BE2C (cell line): ENCODE measurements at regions not wholly inside any gene's neighbourhood (a gene's known extent, or its start where the extent isn't known, plus 50 kb on each side); places are given as distances from the start of the nearest gene placed in this dataset.
"Not testable (repeated sequence)": the region's sequence is repeated elsewhere in the genome, so short reads cannot be mapped to it uniquely, and the experiment has no call there.

ENCODE experiments used
- DNase-seq: peaks from one replicate; pipeline ENCODE4 v3.0.0-alpha.2; 2020
- H3K27me3 ChIP-seq: fragments of 250-450 bp; sonication (Bioruptor Pico); 2 replicates; pipeline ENCODE4 v1.5.1; 2020; ENCODE audit warnings: mild to moderate bottlenecking
- H3K36me3 ChIP-seq: fragments of 250-450 bp; sonication (Bioruptor Pico); 2 replicates; pipeline ENCODE4 v1.5.1; 2020; ENCODE audit warnings: mild to moderate bottlenecking
- H3K4me1 ChIP-seq: fragments of 250-450 bp; sonication (Bioruptor Pico); 2 replicates; pipeline ENCODE4 v1.5.1; 2020
- H3K4me3 ChIP-seq: 2 replicates; pipeline ENCODE4 v1.5.1; 2011; ENCODE audit warnings: low read depth, low read length
- H3K9me3 ChIP-seq: fragments of 250-450 bp; sonication (Bioruptor Pico); 2 replicates; pipeline ENCODE4 v1.5.1; 2020
- CTCF ChIP-seq: IDR thresholded peaks from 2 replicates; pipeline ENCODE4 v1.5.1; 2012; ENCODE audit warnings: mild to moderate bottlenecking, low read depth, low read length

- Histone ChIP-seq H3K27me3 (no peaks in the 10 kb centered on the region), H3K36me3 (no peaks in the 10 kb centered on the region), H3K9me3 (no peaks in the 10 kb centered on the region), H3K4me3 (no peak overlapping the region), H3K4me1 (no peaks in the 10 kb centered on the region)
- peak; percentile 4 for DNase-seq
- no peak for TF ChIP-seq CTCF
These were observed 193.7 kb downstream of the SHCBP1 start for GRCh38 chr16:46427340-46428107.

GRCh38 chr16:46426336-46426735, 194.8 kb downstream of the SHCBP1 start:
- Histone ChIP-seq H3K9me3 (no peaks in the 10 kb centered on the region), H3K27me3 (no peaks in the 10 kb centered on the region), H3K4me3 (no peak overlapping the region), H3K4me1 (no peaks in the 10 kb centered on the region), H3K36me3 (no peaks in the 10 kb centered on the region)
- no peak for DNase-seq
- no peak for TF ChIP-seq CTCF

GRCh38 chr16:46404028-46404427, 217.2 kb downstream of the SHCBP1 start:
- no peaks in the 10 kb centered on the region for H3K36me3 ChIP-seq
- TF ChIP-seq CTCF: no peak
- DNase-seq: no peak
- H3K4me3 ChIP-seq: no peak overlapping the region
- H3K27me3 ChIP-seq: no peaks in the 10 kb centered on the region
- H3K9me3 ChIP-seq: no peaks in the 10 kb centered on the region
- H3K4me1 ChIP-seq: no peaks in the 10 kb centered on the region

- not testable (repeated sequence) for H3K4me1 ChIP-seq, H3K27me3 ChIP-seq, H3K9me3 ChIP-seq, H3K4me3 ChIP-seq, DNase-seq, H3K36me3 ChIP-seq
These were observed 222.6 kb downstream of the SHCBP1 start for GRCh38 chr16:46398559-46398958.

- not testable (repeated sequence) for H3K36me3 ChIP-seq, DNase-seq, H3K4me3 ChIP-seq, H3K9me3 ChIP-seq, H3K27me3 ChIP-seq, H3K4me1 ChIP-seq
These were observed 224.3 kb downstream of the SHCBP1 start for GRCh38 chr16:46396883-46397270.

- H3K4me1 ChIP-seq, H3K9me3 ChIP-seq, H3K36me3 ChIP-seq, H3K27me3 ChIP-seq, DNase-seq, H3K4me3 ChIP-seq: not testable (repeated sequence)
These were observed 224.9 kb downstream of the SHCBP1 start for GRCh38 chr16:46396131-46396882.

- not testable (repeated sequence) for DNase-seq, H3K9me3 ChIP-seq
These were observed 225.7 kb downstream of the SHCBP1 start for GRCh38 chr16:46395391-46395921.

GRCh38 chr16:46394963-46395362, 226.2 kb downstream of the SHCBP1 start:
- not testable (repeated sequence) for H3K4me1 ChIP-seq, H3K27me3 ChIP-seq, H3K36me3 ChIP-seq, H3K9me3 ChIP-seq, H3K4me3 ChIP-seq, DNase-seq

More at GRCh38 chr16:46395391-46395921, 225.7 kb downstream of the SHCBP1 start:
- not testable (repeated sequence) for H3K4me1 ChIP-seq, H3K4me3 ChIP-seq, H3K27me3 ChIP-seq, H3K36me3 ChIP-seq

- H3K9me3 ChIP-seq, H3K4me3 ChIP-seq, H3K36me3 ChIP-seq, H3K27me3 ChIP-seq, DNase-seq, H3K4me1 ChIP-seq: not testable (repeated sequence)
These were observed 227.0 kb downstream of the SHCBP1 start for GRCh38 chr16:46394149-46394548.

GRCh38 chr16:46392930-46393722, 228.1 kb downstream of the SHCBP1 start:
- not testable (repeated sequence) for H3K27me3 ChIP-seq, DNase-seq, H3K4me1 ChIP-seq, H3K4me3 ChIP-seq, H3K36me3 ChIP-seq, H3K9me3 ChIP-seq

- not testable (repeated sequence) for H3K4me1 ChIP-seq, H3K9me3 ChIP-seq, DNase-seq, H3K36me3 ChIP-seq, H3K4me3 ChIP-seq, H3K27me3 ChIP-seq
These were observed 230.3 kb downstream of the SHCBP1 start for GRCh38 chr16:46390660-46391462.
